Lower leg skin (tissue), 4 donors: ENCODE measurements at regions not wholly inside any gene's neighbourhood (a gene's known extent, or its start where the extent isn't known, plus 50 kb on each side); places are given as distances from the start of the nearest gene placed in this dataset.

ENCODE experiments used
- DNase-seq, 2 donors: peaks; one replicate each; pipeline ENCODE4 v3.0.0-alpha.2; 2019; ENCODE audit warnings: low spot score in 2 of 2
- H3K4me3 ChIP-seq: fragments of 200-600 bp; sonication (generic); 2 replicates; pipeline ENCODE4 v1.5.1; 2017; ENCODE audit warnings: mild to moderate bottlenecking, low read depth; ENCODE audit not compliant: poor library complexity, severe bottlenecking
- POLR2A ChIP-seq, 2 donors: fragments of 450-650 bp; IDR thresholded peaks; one replicate each; pipeline ENCODE4 v1.6.1; 2016 to 2017; ENCODE audit warnings: antibody characterized with exemption in 2 of 2, mild to moderate bottlenecking in 1 of 2, moderate library complexity in 1 of 2
- WGBS, 2 donors: methylation state at CpG; one replicate each; pipeline ENCODE4 v1.1.5; 2018; 5-methylcytosine and 5-hydroxymethylcytosine counted together
- intact Hi-C: fragments of 100-400 bp; cut with DNase I; formaldehyde crosslinking; loops from one replicate; pipeline ENCODE4 v1.15.0; 2023; ENCODE audit warnings: low total_unique reads
- TF ChIP-seq, protein P1 (sequence below), 3 donors: fragments of 450-650 bp; IDR thresholded peaks; one replicate each; pipeline ENCODE4 v1.5.1; 2016; ENCODE audit warnings: antibody characterized with exemption in 3 of 3, mild to moderate bottlenecking in 3 of 3, moderate library complexity in 2 of 3

DNA sequence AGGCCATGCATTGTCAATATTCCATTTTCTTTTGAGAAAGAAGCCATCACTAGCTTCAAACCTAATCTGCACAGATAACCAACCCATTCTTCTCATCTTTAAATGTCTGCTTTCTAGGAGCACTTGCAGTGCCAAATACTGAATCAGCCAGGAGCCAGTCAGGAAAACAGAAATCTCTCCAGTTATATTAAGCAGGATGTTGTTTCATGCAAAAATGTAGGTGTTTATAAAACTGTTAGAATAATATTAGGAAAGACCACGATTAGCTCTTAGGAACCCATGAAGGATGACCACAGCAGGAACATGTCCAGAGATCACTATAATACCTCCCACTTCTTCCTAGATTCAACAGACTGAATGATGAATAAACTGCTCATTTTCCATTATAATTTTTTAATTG is 86.0 kb downstream of the TTC32 start:
- no peak for DNase-seq
- H3K4me3 ChIP-seq = no peak overlapping the region
- WGBS, 2 donors = 61 to 67% methylated on average over 1 of the region's 1 CpG
- TF ChIP-seq, protein P1, sequence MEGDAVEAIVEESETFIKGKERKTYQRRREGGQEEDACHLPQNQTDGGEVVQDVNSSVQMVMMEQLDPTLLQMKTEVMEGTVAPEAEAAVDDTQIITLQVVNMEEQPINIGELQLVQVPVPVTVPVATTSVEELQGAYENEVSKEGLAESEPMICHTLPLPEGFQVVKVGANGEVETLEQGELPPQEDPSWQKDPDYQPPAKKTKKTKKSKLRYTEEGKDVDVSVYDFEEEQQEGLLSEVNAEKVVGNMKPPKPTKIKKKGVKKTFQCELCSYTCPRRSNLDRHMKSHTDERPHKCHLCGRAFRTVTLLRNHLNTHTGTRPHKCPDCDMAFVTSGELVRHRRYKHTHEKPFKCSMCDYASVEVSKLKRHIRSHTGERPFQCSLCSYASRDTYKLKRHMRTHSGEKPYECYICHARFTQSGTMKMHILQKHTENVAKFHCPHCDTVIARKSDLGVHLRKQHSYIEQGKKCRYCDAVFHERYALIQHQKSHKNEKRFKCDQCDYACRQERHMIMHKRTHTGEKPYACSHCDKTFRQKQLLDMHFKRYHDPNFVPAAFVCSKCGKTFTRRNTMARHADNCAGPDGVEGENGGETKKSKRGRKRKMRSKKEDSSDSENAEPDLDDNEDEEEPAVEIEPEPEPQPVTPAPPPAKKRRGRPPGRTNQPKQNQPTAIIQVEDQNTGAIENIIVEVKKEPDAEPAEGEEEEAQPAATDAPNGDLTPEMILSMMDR (IDR thresholded peaks at IDR 0.05) = no peak
- TF ChIP-seq POLR2A (IDR thresholded peaks at IDR 0.05) = no peak
- intact Hi-C loops = no loop called here

DNA sequence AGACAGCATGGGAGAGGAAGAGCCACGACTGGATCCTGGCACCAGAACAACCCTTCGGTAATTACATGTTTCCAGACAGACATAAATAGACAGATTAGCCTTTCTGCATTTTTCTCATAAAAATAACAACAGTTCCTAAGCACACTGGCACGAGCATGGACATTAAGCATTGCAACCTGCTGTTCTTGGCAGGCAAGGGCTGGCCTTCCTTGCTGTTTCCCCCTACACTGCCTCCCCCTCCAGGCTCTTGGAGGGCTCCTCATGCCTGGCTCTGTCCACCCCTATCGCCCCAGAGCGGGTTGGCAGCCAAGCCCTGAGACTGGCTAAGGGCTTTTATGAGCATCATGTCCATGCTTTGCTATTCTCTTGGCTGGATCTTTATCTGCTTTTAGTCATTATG is 89.6 kb downstream of the TTC32 start:
- no peak for TF ChIP-seq POLR2A (IDR thresholded peaks at IDR 0.05)
- TF ChIP-seq, protein P1 (IDR thresholded peaks at IDR 0.05) = no peak
- intact Hi-C loops = no loop called here
- H3K4me3 ChIP-seq = no peak overlapping the region
- WGBS, 2 donors = 38 to 53% methylated on average over 5 of the region's 5 CpGs
- no peak for DNase-seq

- WGBS, 2 donors = 93 to 97% methylated on average over 6 of the region's 6 CpGs
- intact Hi-C loops = no loop called here
- TF ChIP-seq POLR2A (IDR thresholded peaks at IDR 0.05) = no peak
- TF ChIP-seq, protein P1 (IDR thresholded peaks at IDR 0.05) = no peak
- no peak overlapping the region for H3K4me3 ChIP-seq
- DNase-seq = no peak
Observed at GRCh38 chr2:19811186-19811585, 90.6 kb downstream of the TTC32 start.

GRCh38 chr2:19810637-19811036 is 91.1 kb downstream of the TTC32 start:
- intact Hi-C loops = no loop called here

GRCh38 chr2:19810148-19810547 is 91.6 kb downstream of the TTC32 start:
- TF ChIP-seq POLR2A (IDR thresholded peaks at IDR 0.05) = no peak
- TF ChIP-seq, protein P1 (IDR thresholded peaks at IDR 0.05) = no peak
- 74 to 83% methylated on average over 5 of the region's 5 CpGs for WGBS, 2 donors
- no peak overlapping the region for H3K4me3 ChIP-seq
- DNase-seq = no peak
- intact Hi-C loops = no loop called here

More at GRCh38 chr2:19810637-19811036, 91.1 kb downstream of the TTC32 start:
- WGBS, 2 donors = 61 to 67% methylated on average over 2 of the region's 2 CpGs
- no peak for DNase-seq
- no peak overlapping the region for H3K4me3 ChIP-seq
- no peak for TF ChIP-seq POLR2A (IDR thresholded peaks at IDR 0.05)
- TF ChIP-seq, protein P1 (IDR thresholded peaks at IDR 0.05) = no peak

DNA sequence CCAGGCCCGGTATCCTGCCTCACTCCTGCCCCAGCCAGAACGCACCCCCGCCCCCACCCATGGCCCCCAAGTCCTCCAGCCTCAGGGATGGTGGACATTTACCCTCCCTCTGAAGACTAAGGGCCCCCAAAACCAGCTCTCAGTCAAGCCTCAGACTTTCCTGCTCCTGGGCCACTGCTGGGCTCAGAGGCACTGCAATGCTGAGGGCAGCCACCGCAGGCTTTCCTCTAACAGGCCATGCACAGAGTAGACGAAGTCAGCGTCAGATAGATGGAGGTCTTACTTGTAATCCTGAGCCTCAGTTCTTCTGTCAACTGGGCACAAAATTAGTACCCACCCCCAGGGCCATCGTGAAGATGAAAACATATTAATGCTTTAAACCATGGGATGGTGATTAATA is 92.6 kb downstream of the TTC32 start:
- TF ChIP-seq, protein P1 (IDR thresholded peaks at IDR 0.05) = no peak
- no peak for TF ChIP-seq POLR2A (IDR thresholded peaks at IDR 0.05)
- no peak overlapping the region for H3K4me3 ChIP-seq
- intact Hi-C loops = no loop called here
- 91 to 98% methylated on average over 7 of the region's 7 CpGs for WGBS, 2 donors
- DNase-seq = no peak
